Peyer's patch (tissue), 4 donors: ENCODE measurements at regions not wholly inside any gene's neighbourhood (a gene's known extent, or its start where the extent isn't known, plus 50 kb on each side); places are given as distances from the start of the nearest gene placed in this dataset.

ENCODE experiments used
- POLR2A ChIP-seq, 2 donors: fragments of 450-650 bp; IDR thresholded peaks; one replicate each; pipeline ENCODE4 v1.5.1; 2017; ENCODE audit warnings: antibody characterized with exemption in 2 of 2, mild to moderate bottlenecking in 2 of 2, moderate library complexity in 2 of 2
- TF ChIP-seq, protein P1 (sequence below), 6 experiments: fragments of 450-650 bp in 4 of 6; fragments of 200-600 bp in 2 of 6; sonication (generic) in 1 of 6; IDR thresholded peaks; one replicate each; pipeline ENCODE4 v1.5.1; 2017 to 2019; ENCODE audit warnings: antibody characterized with exemption in 6 of 6, mild to moderate bottlenecking in 3 of 6, moderate library complexity in 1 of 6

GRCh38 chr18:47480166-47480565 is 228.7 kb upstream of the SKOR2 start:
- TF ChIP-seq, protein P1, sequence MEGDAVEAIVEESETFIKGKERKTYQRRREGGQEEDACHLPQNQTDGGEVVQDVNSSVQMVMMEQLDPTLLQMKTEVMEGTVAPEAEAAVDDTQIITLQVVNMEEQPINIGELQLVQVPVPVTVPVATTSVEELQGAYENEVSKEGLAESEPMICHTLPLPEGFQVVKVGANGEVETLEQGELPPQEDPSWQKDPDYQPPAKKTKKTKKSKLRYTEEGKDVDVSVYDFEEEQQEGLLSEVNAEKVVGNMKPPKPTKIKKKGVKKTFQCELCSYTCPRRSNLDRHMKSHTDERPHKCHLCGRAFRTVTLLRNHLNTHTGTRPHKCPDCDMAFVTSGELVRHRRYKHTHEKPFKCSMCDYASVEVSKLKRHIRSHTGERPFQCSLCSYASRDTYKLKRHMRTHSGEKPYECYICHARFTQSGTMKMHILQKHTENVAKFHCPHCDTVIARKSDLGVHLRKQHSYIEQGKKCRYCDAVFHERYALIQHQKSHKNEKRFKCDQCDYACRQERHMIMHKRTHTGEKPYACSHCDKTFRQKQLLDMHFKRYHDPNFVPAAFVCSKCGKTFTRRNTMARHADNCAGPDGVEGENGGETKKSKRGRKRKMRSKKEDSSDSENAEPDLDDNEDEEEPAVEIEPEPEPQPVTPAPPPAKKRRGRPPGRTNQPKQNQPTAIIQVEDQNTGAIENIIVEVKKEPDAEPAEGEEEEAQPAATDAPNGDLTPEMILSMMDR (IDR thresholded peaks at IDR 0.05): no peak
- no peak for TF ChIP-seq POLR2A (IDR thresholded peaks at IDR 0.05)
